Caco-2 (cell line): ENCODE measurements at regions not wholly inside any gene's neighbourhood (a gene's known extent, or its start where the extent isn't known, plus 50 kb on each side); places are given as distances from the start of the nearest gene placed in this dataset.

Experiments
- BruUV-seq: library from RNA; stranded (reverse); fragments of 400-500 nt; replicated peaks from 2 replicates; lab custom pipeline; 2021; lab: Mats Ljungman, UMichigan
- CTCF ChIA-PET: fragments of 300-600 bp; sonication (Branson Sonifier 250); formaldehyde crosslinking; loops from one replicate; lab custom pipeline; 2022; ENCODE audit warnings: antibody characterized with exemption; lab: Charles Lee
- POLR2A ChIA-PET: fragments of 300-600 bp; sonication (Branson Sonifier 250); formaldehyde crosslinking; loops from one replicate; lab custom pipeline; 2022; ENCODE audit warnings: antibody characterized with exemption; lab: Charles Lee
- DNase-seq, 2 experiments: peaks; one replicate each; pipeline versions ENCODE4 v3.0.0 to v3.0.0-alpha.2; 2020 to 2022
- H3K27me3 ChIP-seq: replicated peaks from 2 replicates; pipeline ENCODE4 v1.6.0; 2011; ENCODE audit warnings: low read length; ENCODE audit not compliant: control insufficient read depth, insufficient read depth
- H3K36me3 ChIP-seq: 2 replicates; pipeline ENCODE4 v1.5.1; 2011; ENCODE audit warnings: low read length; ENCODE audit not compliant: control insufficient read depth, insufficient read depth
- H3K4me1 ChIP-seq: fragments of 250-450 bp; sonication (Bioruptor Pico); 2 replicates; pipeline ENCODE4 v1.5.1; 2020; ENCODE audit warnings: mild to moderate bottlenecking
- H3K4me3 ChIP-seq: 2 replicates; pipeline ENCODE4 v1.5.1; 2011; ENCODE audit warnings: low read depth, mild to moderate bottlenecking, control low read depth, low read length
- H3K9me3 ChIP-seq: fragments of 250-450 bp; sonication (Bioruptor Pico); 2 replicates; pipeline ENCODE4 v1.5.1; 2020; ENCODE audit warnings: mild to moderate bottlenecking, moderate library complexity
- H3K27ac Mint-ChIP-seq: one replicate; pipeline ENCODE4 v1.8.0; 2022; ENCODE audit warnings: mixed read lengths; ENCODE audit not compliant: unreplicated experiment
- H3K27me3 Mint-ChIP-seq: one replicate; pipeline ENCODE4 v1.8.0; 2022; ENCODE audit warnings: mixed read lengths; ENCODE audit not compliant: insufficient read depth, unreplicated experiment
- H3K36me3 Mint-ChIP-seq: one replicate; pipeline ENCODE4 v1.8.0; 2022; ENCODE audit warnings: mild to moderate bottlenecking, mixed read lengths; ENCODE audit not compliant: insufficient read depth, unreplicated experiment
- H3K4me1 Mint-ChIP-seq: one replicate; pipeline ENCODE4 v1.8.0; 2022; ENCODE audit warnings: low read depth, mixed read lengths; ENCODE audit not compliant: unreplicated experiment
- H3K4me3 Mint-ChIP-seq: one replicate; pipeline ENCODE4 v1.8.0; 2022; ENCODE audit warnings: mild to moderate bottlenecking, moderate library complexity, mixed read lengths; ENCODE audit not compliant: unreplicated experiment
- H3K9me3 Mint-ChIP-seq: one replicate; pipeline ENCODE4 v1.8.0; 2022; ENCODE audit warnings: mixed read lengths; ENCODE audit not compliant: unreplicated experiment
- intact Hi-C: fragments of 100-400 bp; cut with micrococcal nuclease; formaldehyde crosslinking; loops from one replicate; pipeline ENCODE4 v1.10.0; 2022; ENCODE audit not compliant: unreplicated experiment
- TF ChIP-seq, protein P1 (sequence below), 2 experiments: fragments of 200-600 bp in 1 of 2; IDR thresholded peaks; 1 replicate in 1 of 2; 2 replicates in 1 of 2; pipeline versions ENCODE4 v1.5.1 to v1.8.0; 2011 to 2022; ENCODE audit warnings: antibody characterized with exemption in 1 of 2, control low read depth in 1 of 2, inconsistent platforms in 1 of 2, low read depth in 1 of 2, low read length in 1 of 2, mild to moderate bottlenecking in 1 of 2, moderate library complexity in 1 of 2; ENCODE audit not compliant: insufficient read depth in 1 of 2, severe bottlenecking in 1 of 2, unreplicated experiment in 1 of 2

DNA sequence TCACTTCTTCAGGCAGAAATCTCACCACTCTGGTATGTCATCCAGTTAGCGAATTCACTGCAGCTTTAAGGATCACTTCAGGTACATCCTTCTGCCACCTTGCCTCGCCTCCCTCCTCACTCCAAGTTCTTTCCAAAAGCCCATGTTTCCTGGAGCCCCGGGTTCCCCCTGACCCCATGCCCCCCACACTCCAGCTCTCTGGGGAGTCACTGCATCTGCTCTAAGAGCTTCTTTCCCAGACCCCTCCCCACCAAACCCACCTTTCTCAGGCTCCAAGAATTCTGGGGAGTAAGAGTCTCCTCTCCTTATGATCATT, 969.5 kb upstream of the ZNF722 start:
- Mint-ChIP-seq H3K9me3 (peaks cover 31% of the 10 kb centered on the region), H3K27me3 (no peaks in the 10 kb centered on the region), H3K36me3 (no peaks in the 10 kb centered on the region), H3K27ac (no peak overlapping the region), H3K4me1 (no peaks in the 10 kb centered on the region), H3K4me3 (no peak overlapping the region)
- Histone ChIP-seq H3K4me1 (no peaks in the 10 kb centered on the region), H3K9me3 (no peaks in the 10 kb centered on the region), H3K36me3 (no peaks in the 10 kb centered on the region), H3K4me3 (no peak overlapping the region), H3K27me3 (no peaks in the 10 kb centered on the region)
- TF ChIP-seq, protein P1, sequence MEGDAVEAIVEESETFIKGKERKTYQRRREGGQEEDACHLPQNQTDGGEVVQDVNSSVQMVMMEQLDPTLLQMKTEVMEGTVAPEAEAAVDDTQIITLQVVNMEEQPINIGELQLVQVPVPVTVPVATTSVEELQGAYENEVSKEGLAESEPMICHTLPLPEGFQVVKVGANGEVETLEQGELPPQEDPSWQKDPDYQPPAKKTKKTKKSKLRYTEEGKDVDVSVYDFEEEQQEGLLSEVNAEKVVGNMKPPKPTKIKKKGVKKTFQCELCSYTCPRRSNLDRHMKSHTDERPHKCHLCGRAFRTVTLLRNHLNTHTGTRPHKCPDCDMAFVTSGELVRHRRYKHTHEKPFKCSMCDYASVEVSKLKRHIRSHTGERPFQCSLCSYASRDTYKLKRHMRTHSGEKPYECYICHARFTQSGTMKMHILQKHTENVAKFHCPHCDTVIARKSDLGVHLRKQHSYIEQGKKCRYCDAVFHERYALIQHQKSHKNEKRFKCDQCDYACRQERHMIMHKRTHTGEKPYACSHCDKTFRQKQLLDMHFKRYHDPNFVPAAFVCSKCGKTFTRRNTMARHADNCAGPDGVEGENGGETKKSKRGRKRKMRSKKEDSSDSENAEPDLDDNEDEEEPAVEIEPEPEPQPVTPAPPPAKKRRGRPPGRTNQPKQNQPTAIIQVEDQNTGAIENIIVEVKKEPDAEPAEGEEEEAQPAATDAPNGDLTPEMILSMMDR (IDR thresholded peaks at IDR 0.05; ENCODE audit: insufficient read depth in 1 of 2, low read depth in 1 of 2, low read length in 1 of 2, severe bottlenecking in 1 of 2, unreplicated experiment in 1 of 2): no peak
- no TSS peak for BruUV-seq
- no peak for DNase-seq
- ChIA-PET CTCF (no interaction called here), POLR2A (no interaction called here)
- intact Hi-C loops: no loop called here

DNA sequence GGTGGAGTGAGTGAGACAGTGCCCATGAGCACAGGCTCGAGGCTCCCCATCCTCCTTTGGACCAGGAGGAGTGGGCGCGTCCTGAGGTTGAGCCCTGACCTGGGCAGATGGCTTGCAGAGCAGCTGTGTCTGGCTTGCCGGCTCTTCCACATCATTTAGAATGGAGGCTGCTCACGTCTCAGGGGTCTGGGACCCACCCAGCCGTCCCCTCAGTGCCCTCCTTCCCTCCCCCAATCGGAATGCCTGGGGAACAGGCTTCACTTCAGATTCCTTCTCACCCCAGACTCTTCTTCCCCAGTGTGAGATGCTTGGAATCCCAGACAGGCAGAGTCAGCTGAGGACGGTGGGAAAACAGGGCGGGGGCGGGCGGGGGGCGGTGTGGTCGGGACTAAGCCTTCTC, 968.6 kb upstream of the ZNF722 start:
- no peaks in the 10 kb centered on the region for H3K9me3 ChIP-seq
- no TSS peak for BruUV-seq
- TF ChIP-seq, protein P1 (IDR thresholded peaks at IDR 0.05; ENCODE audit: insufficient read depth in 1 of 2, low read depth in 1 of 2, low read length in 1 of 2, severe bottlenecking in 1 of 2, unreplicated experiment in 1 of 2): no peak
- H3K27ac Mint-ChIP-seq: no peak overlapping the region
- no peaks in the 10 kb centered on the region for H3K27me3 ChIP-seq
- DNase-seq: no peak
- peaks cover 22% of the 10 kb centered on the region for H3K9me3 Mint-ChIP-seq
- ChIA-PET CTCF (no interaction called here), POLR2A (no interaction called here)
- H3K4me1 ChIP-seq: no peaks in the 10 kb centered on the region
- no peaks in the 10 kb centered on the region for H3K27me3 Mint-ChIP-seq
- no peak overlapping the region for H3K4me3 Mint-ChIP-seq
- H3K4me3 ChIP-seq: no peak overlapping the region
- H3K4me1 Mint-ChIP-seq: no peaks in the 10 kb centered on the region
- H3K36me3 Mint-ChIP-seq: no peaks in the 10 kb centered on the region
- intact Hi-C loops: no loop called here
- H3K36me3 ChIP-seq: no peaks in the 10 kb centered on the region

GRCh38 chr7:63031838-63032436, 966.7 kb upstream of the ZNF722 start:
- Histone ChIP-seq H3K36me3 (no peaks in the 10 kb centered on the region), H3K27me3 (no peaks in the 10 kb centered on the region), H3K4me1 (no peaks in the 10 kb centered on the region), H3K4me3 (no peak overlapping the region), H3K9me3 (no peaks in the 10 kb centered on the region)
- CTCF ChIA-PET: no interaction called here
- TF ChIP-seq, protein P1 (IDR thresholded peaks at IDR 0.05; ENCODE audit: insufficient read depth in 1 of 2, low read depth in 1 of 2, low read length in 1 of 2, severe bottlenecking in 1 of 2, unreplicated experiment in 1 of 2): no peak
- POLR2A ChIA-PET: no interaction called here
- Mint-ChIP-seq H3K27ac (no peak overlapping the region), H3K4me1 (no peaks in the 10 kb centered on the region), H3K36me3 (no peaks in the 10 kb centered on the region), H3K4me3 (no peak overlapping the region), H3K9me3 (peaks cover 38% of the 10 kb centered on the region), H3K27me3 (no peaks in the 10 kb centered on the region)
- DNase-seq: no peak
- BruUV-seq: no TSS peak
- intact Hi-C loops: no loop called here
